IMR-90 (cell line): ENCODE measurements at regions not wholly inside any gene's neighbourhood (a gene's known extent, or its start where the extent isn't known, plus 50 kb on each side); places are given as distances from the start of the nearest gene placed in this dataset.

Experiments used
- ATAC-seq: fragments of 200-7000 bp; cut with Tn5 transposase; 2 replicates; pipeline ENCODE4 v1.9.1; 2020; ENCODE audit warnings: low read depth, mild to moderate bottlenecking, moderate library complexity
- BruUV-seq: library from RNA; stranded (reverse); fragments of 400-500 nt; replicated peaks from 2 replicates; lab custom pipeline; 2021; lab: Mats Ljungman, UMichigan
- CTCF ChIA-PET: fragments of 300-600 bp; formaldehyde crosslinking; extraction: SDS; loops from one replicate; lab custom pipeline; 2021; ENCODE audit warnings: antibody characterized with exemption; lab: Yijun Ruan, JAX
- POLR2A ChIA-PET: fragments of 300-600 bp; sonication (Branson Sonifier 250); formaldehyde crosslinking; loops from one replicate; lab custom pipeline; 2022; ENCODE audit warnings: antibody characterized with exemption; ENCODE audit not compliant: unreplicated experiment; lab: Charles Lee
- DNase-seq: peaks from one replicate; pipeline ENCODE4 v3.0.0; 2013
- H2AFZ ChIP-seq: replicated peaks from 2 replicates; pipeline ENCODE3; 2013; ENCODE audit warnings: low read length, mild to moderate bottlenecking; ENCODE audit not compliant: poor library complexity
- H2AK5ac ChIP-seq: 2 replicates; pipeline ENCODE4 v1.6.1; 2013; ENCODE audit warnings: low read depth, low read length, inconsistent platforms
- H2AK9ac ChIP-seq: replicated peaks from 2 replicates; pipeline ENCODE3; 2013; ENCODE audit warnings: mild to moderate bottlenecking, low read depth, low read length, moderate library complexity; ENCODE audit not compliant: poor library complexity
- H2BK120ac ChIP-seq: 2 replicates; pipeline ENCODE4 v1.6.1; 2013; ENCODE audit warnings: low read depth, low read length, inconsistent platforms
- H2BK15ac ChIP-seq: 3 replicates; pipeline ENCODE4 v1.6.1; 2013; ENCODE audit warnings: low read depth, low read length, inconsistent platforms
- H2BK20ac ChIP-seq: 2 replicates; pipeline ENCODE4 v1.6.1; 2013; ENCODE audit warnings: low read depth, mild to moderate bottlenecking, inconsistent platforms, low read length, moderate library complexity
- H2BK5ac ChIP-seq: 2 replicates; pipeline ENCODE4 v1.6.1; 2013; ENCODE audit warnings: mild to moderate bottlenecking, low read depth, low read length, inconsistent platforms; ENCODE audit not compliant: poor library complexity, severe bottlenecking
- H3K14ac ChIP-seq: replicated peaks from 2 replicates; pipeline ENCODE4 v1.6.1; 2013; ENCODE audit warnings: low read depth, low read length, inconsistent platforms
- H3K18ac ChIP-seq: 2 replicates; pipeline ENCODE4 v1.6.1; 2013; ENCODE audit warnings: low read depth, low read length, control low read depth
- H3K23ac ChIP-seq: 2 replicates; pipeline ENCODE4 v1.6.1; 2013; ENCODE audit warnings: low read depth, low read length, inconsistent platforms
- H3K27ac ChIP-seq: 2 replicates; pipeline ENCODE4 v1.5.1; 2013; ENCODE audit warnings: mild to moderate bottlenecking, control low read depth, low read length; ENCODE audit not compliant: insufficient read depth
- H3K27me3 ChIP-seq: 2 replicates; pipeline ENCODE4 v1.6.1; 2013; ENCODE audit warnings: low read length; ENCODE audit not compliant: control insufficient read depth, insufficient read depth
- H3K36me3 ChIP-seq: 2 replicates; pipeline ENCODE4 v1.6.1; 2013; ENCODE audit warnings: low read length, mixed read lengths; ENCODE audit not compliant: control insufficient read depth, insufficient read depth
- H3K4ac ChIP-seq: 2 replicates; pipeline ENCODE4 v1.6.1; 2013; ENCODE audit warnings: low read depth, low read length, inconsistent platforms
- H3K4me1 ChIP-seq: 2 replicates; pipeline ENCODE4 v1.6.1; 2013; ENCODE audit warnings: low read length, mixed read lengths; ENCODE audit not compliant: control insufficient read depth, insufficient read depth
- H3K4me2 ChIP-seq: 2 replicates; pipeline ENCODE4 v1.6.1; 2013; ENCODE audit warnings: low read depth, mild to moderate bottlenecking, control low read depth, low read length, moderate library complexity
- H3K4me3 ChIP-seq: 2 replicates; pipeline ENCODE4 v1.5.1; 2013; ENCODE audit warnings: low read depth, mild to moderate bottlenecking, control low read depth, low read length, moderate library complexity; ENCODE audit not compliant: insufficient read depth
- H3K56ac ChIP-seq: 2 replicates; pipeline ENCODE4 v1.6.1; 2013; ENCODE audit warnings: low read length, inconsistent platforms; ENCODE audit not compliant: insufficient read depth; ENCODE audit errors: extremely low read depth
- H3K79me1 ChIP-seq, 2 experiments: 2 replicates each; pipeline ENCODE4 v1.6.1; 2013; ENCODE audit warnings: low read length in 2 of 2, inconsistent platforms in 1 of 2, low read depth in 1 of 2
- H3K9ac ChIP-seq: 2 replicates; pipeline ENCODE4 v1.6.1; 2013; ENCODE audit warnings: low read depth, low read length, control low read depth
- H3K9me1 ChIP-seq: 2 replicates; pipeline ENCODE4 v1.6.1; 2013; ENCODE audit warnings: low read length, inconsistent platforms; ENCODE audit not compliant: insufficient read depth
- H3K9me3 ChIP-seq: 2 replicates; pipeline ENCODE4 v1.6.1; 2013; ENCODE audit warnings: low read length; ENCODE audit not compliant: control insufficient read depth, insufficient read depth
- H4K20me1 ChIP-seq: 2 replicates; pipeline ENCODE4 v1.6.1; 2013; ENCODE audit warnings: low read length, inconsistent platforms; ENCODE audit not compliant: insufficient read depth
- H4K5ac ChIP-seq: 2 replicates; pipeline ENCODE4 v1.6.1; 2013; ENCODE audit warnings: mild to moderate bottlenecking, low read depth, low read length, control low read depth
- H4K8ac ChIP-seq, 2 experiments: 2 replicates each; pipeline ENCODE4 v1.6.1; 2013; ENCODE audit warnings: low read depth in 2 of 2, low read length in 2 of 2, control low read depth in 1 of 2, inconsistent platforms in 1 of 2
- H4K91ac ChIP-seq: 2 replicates; pipeline ENCODE4 v1.6.1; 2013; ENCODE audit warnings: low read depth, low read length, inconsistent platforms; ENCODE audit not compliant: insufficient read depth
- CEBPB ChIP-seq: IDR thresholded peaks from 2 replicates; pipeline ENCODE4 v1.6.1; 2012; ENCODE audit warnings: low read depth, low read length, improper control_type of control experiment
- CTCF ChIP-seq: conservative IDR thresholded peaks from 2 replicates; pipeline ENCODE4 v1.5.1; 2012; ENCODE audit warnings: mild to moderate bottlenecking, low read depth, low read length, improper control_type of control experiment
- ELK1 ChIP-seq: fragments of 150-350 bp; IDR thresholded peaks from 2 replicates; pipeline ENCODE4 v1.6.1; 2016; ENCODE audit warnings: low read depth, mild to moderate bottlenecking, low read length, moderate library complexity, borderline replicate concordance
- MAFK ChIP-seq: IDR thresholded peaks from 2 replicates; pipeline ENCODE4 v1.6.1; 2012; ENCODE audit warnings: low read depth, low read length, improper control_type of control experiment
- NFE2L2 ChIP-seq: fragments of 150-350 bp; IDR thresholded peaks from 2 replicates; pipeline ENCODE4 v1.6.1; 2016; ENCODE audit warnings: low read depth, mild to moderate bottlenecking, low read length
- POLR2A ChIP-seq: IDR thresholded peaks from 2 replicates; pipeline ENCODE4 v1.6.1; 2012; ENCODE audit warnings: mild to moderate bottlenecking, low read depth, low read length
- WGBS, 2 experiments: methylation state at CpG; one replicate each; pipeline versions ENCODE4 v1.1.5 to v1.1.7; 2013; ENCODE audit warnings: missing lambda C conversion rate in 2 of 2; ENCODE audit not compliant: insufficient read length in 1 of 2; ENCODE audit errors: extremely low coverage in 2 of 2; 5-methylcytosine and 5-hydroxymethylcytosine counted together
- dilution Hi-C: fragments of 300-500 bp; cut with HindIII; formaldehyde crosslinking; loops from one replicate; pipeline ENCODE4 v1.14.3; 2018; ENCODE audit warnings: low sequenced_read_pairs; ENCODE audit not compliant: unreplicated experiment
- in situ Hi-C: fragments of 300-500 bp; cut with MboI; formaldehyde crosslinking; loops from 3 replicates; pipeline ENCODE4 v1.14.3; 2019; ENCODE audit warnings: low sequenced_read_pairs, inconsistent platforms, mixed read lengths
- intact Hi-C: fragments of 100-400 bp; cut with micrococcal nuclease; formaldehyde crosslinking; loops from 2 replicates; pipeline ENCODE4 v1.10.0; 2022
- TF ChIP-seq, protein P1 (sequence below): fragments of 150-350 bp; IDR thresholded peaks from 2 replicates; pipeline ENCODE4 v1.6.1; 2017; ENCODE audit warnings: mild to moderate bottlenecking, antibody characterized with exemption, low read length, low read depth

- H3K36me3 ChIP-seq = no peaks in the 10 kb centered on the region
- no peak overlapping the region for H3K9ac ChIP-seq
- intact Hi-C loops = no loop called here
- ATAC-seq (no peak), DNase-seq (no peak)
- H4K91ac ChIP-seq = no peak overlapping the region
- no peak overlapping the region for H3K4ac ChIP-seq
- no peak overlapping the region for H2BK5ac ChIP-seq
- TF ChIP-seq MAFK (no peak), ELK1 (no peak), CEBPB (no peak), CTCF (no peak), POLR2A (no peak), NFE2L2 (no peak)
- TF ChIP-seq, protein P1, sequence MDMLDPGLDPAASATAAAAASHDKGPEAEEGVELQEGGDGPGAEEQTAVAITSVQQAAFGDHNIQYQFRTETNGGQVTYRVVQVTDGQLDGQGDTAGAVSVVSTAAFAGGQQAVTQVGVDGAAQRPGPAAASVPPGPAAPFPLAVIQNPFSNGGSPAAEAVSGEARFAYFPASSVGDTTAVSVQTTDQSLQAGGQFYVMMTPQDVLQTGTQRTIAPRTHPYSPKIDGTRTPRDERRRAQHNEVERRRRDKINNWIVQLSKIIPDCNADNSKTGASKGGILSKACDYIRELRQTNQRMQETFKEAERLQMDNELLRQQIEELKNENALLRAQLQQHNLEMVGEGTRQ = no peak
- H2AK9ac ChIP-seq = no peak overlapping the region
- H3K27ac ChIP-seq = no peak overlapping the region
- POLR2A ChIA-PET = no interaction called here
- H3K56ac ChIP-seq = no peak overlapping the region
- WGBS, 2 experiments = 68% methylated on average over 4 of the region's 20 CpGs; no CpG with 5 or more reads in 1 of the 2 experiments
- no peak overlapping the region for H4K5ac ChIP-seq
- no peak overlapping the region for H3K14ac ChIP-seq
- no peak overlapping the region for H3K18ac ChIP-seq
- no TSS peak for BruUV-seq
- H3K9me3 ChIP-seq = no peaks in the 10 kb centered on the region
- dilution Hi-C loops = no loop called here
- in situ Hi-C loops = loop anchor here (5.0 kb wide), 1 partner anchor 384 kb away; no protein-coding TSS in a partner anchor
- no peak overlapping the region for H2AFZ ChIP-seq
- H2AK5ac ChIP-seq = no peak overlapping the region
- CTCF ChIA-PET = no interaction called here
- H3K4me3 ChIP-seq = no peak overlapping the region
- no peak overlapping the region for H2BK15ac ChIP-seq
- no peak overlapping the region for H3K23ac ChIP-seq
- no peaks in the 10 kb centered on the region for H3K79me1 ChIP-seq
- H4K20me1 ChIP-seq = no peaks in the 10 kb centered on the region
- H3K4me2 ChIP-seq = no peak overlapping the region
- no peaks in the 10 kb centered on the region for H3K9me1 ChIP-seq
- no peaks in the 10 kb centered on the region for H3K4me1 ChIP-seq
- no peak overlapping the region for H4K8ac ChIP-seq
- H2BK120ac ChIP-seq = no peak overlapping the region
- peaks cover 4% of the 10 kb centered on the region; the same call in 1 of the 2 replicates for H3K27me3 ChIP-seq
- H2BK20ac ChIP-seq = no peak overlapping the region
Measured at GRCh38 chr12:30853561-30854133, 72.9 kb upstream of the TSPAN11 start.
